ENCODE measurements at regions not wholly inside any gene's neighbourhood (a gene's known extent, or its start where the extent isn't known, plus 50 kb on each side); places are given as distances from the start of the nearest gene placed in this dataset.

DNA sequence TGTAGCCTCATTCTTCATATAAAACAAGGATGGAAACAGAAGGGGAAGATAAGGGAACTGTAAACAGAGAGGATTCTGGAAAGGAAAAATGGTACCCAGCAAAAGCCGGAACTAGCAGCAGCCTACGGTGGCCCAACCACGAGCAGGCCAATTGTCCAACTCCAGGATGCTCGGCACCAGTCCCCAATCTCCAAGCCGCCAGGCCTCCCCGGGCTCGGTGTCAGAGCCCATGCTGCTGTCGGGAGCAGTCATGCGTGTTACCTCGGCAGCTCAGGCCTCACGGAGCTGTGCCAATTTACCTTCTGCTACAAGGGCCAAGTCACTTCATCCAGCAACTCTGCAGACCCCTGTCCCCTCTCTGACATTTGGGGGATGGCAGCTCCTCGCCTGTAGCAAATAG, 130.8 kb downstream of the ZBTB18 start:
- intact Hi-C loops (cut with micrococcal nuclease), result no loop called here
- Histone ChIP-seq H4K20me1 (ENCODE audit: low read length) (no peaks in the 10 kb centered on the region), H3K9me2 (replicated peaks; ENCODE audit: low read length) (no peaks in the 10 kb centered on the region), H3K4me2 (ENCODE audit: low read length) (no peak overlapping the region), H3K9me3 (ENCODE audit: low read length) (no peaks in the 10 kb centered on the region), H2AFZ (ENCODE audit: low read length) (no peak overlapping the region), H3K36me3 (ENCODE audit: low read depth, low read length) (no peaks in the 10 kb centered on the region), H3K4me1 (ENCODE audit: insufficient read depth, low read length) (no peaks in the 10 kb centered on the region), H3K79me2 (ENCODE audit: low read length) (no peaks in the 10 kb centered on the region), H3F3A (ENCODE audit: low read length, unreplicated experiment) (no peaks in the 10 kb centered on the region), H3K4me3 (ENCODE audit: low read length) (no peak overlapping the region), H3K9ac (ENCODE audit: low read length) (no peak overlapping the region), H3K27ac (ENCODE audit: low read length) (no peak overlapping the region), H3K27me3 (ENCODE audit: low read length) (no peaks in the 10 kb centered on the region)
- ATAC-seq (no peak), DNase-seq (no peak)
- ChIA-PET POLR2A (ENCODE audit: unreplicated experiment) (no interaction called here), CTCF (no interaction called here)
- no TSS peak for BruUV-seq (replicated peaks)
- TF ChIP-seq, protein P1, sequence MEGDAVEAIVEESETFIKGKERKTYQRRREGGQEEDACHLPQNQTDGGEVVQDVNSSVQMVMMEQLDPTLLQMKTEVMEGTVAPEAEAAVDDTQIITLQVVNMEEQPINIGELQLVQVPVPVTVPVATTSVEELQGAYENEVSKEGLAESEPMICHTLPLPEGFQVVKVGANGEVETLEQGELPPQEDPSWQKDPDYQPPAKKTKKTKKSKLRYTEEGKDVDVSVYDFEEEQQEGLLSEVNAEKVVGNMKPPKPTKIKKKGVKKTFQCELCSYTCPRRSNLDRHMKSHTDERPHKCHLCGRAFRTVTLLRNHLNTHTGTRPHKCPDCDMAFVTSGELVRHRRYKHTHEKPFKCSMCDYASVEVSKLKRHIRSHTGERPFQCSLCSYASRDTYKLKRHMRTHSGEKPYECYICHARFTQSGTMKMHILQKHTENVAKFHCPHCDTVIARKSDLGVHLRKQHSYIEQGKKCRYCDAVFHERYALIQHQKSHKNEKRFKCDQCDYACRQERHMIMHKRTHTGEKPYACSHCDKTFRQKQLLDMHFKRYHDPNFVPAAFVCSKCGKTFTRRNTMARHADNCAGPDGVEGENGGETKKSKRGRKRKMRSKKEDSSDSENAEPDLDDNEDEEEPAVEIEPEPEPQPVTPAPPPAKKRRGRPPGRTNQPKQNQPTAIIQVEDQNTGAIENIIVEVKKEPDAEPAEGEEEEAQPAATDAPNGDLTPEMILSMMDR (conservative IDR thresholded peaks at IDR 0.05; ENCODE audit: low read depth, low read length), result no peak
- no peak for TF ChIP-seq EZH2phosphoT487 (IDR thresholded peaks at IDR 0.05; ENCODE audit: borderline replicate concordance, low read length)
- no peak for TF ChIP-seq EZH2 (IDR thresholded peaks at IDR 0.05; ENCODE audit: low read length, unreplicated experiment)

DNA sequence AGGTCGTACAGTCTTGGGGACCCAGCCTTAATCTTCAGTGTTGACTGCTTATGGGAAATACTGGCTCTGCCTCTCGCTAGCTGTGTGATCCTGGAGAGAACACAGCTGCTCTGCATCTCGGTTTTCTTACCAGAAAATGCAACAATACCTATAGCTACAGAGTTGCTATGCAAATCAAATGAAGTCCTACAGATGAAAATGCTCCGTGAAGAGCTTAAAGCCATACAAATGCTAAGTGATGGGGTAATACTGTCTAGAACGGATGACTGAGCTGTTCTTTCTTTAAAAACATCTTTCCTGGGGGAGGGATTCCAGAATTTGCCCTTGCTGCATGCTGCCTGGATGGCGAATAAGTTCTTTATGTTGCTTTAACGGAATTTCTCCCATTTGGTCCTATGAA, 132.0 kb downstream of the ZBTB18 start:
- H3K79me2 ChIP-seq (ENCODE audit: low read length), result no peaks in the 10 kb centered on the region
- DNase-seq (no peak), ATAC-seq (no peak)
- no TSS peak for BruUV-seq (replicated peaks)
- H3K9me2 ChIP-seq (replicated peaks; ENCODE audit: low read length), result no peaks in the 10 kb centered on the region
- TF ChIP-seq EZH2phosphoT487 (IDR thresholded peaks at IDR 0.05; ENCODE audit: borderline replicate concordance, low read length), result no peak
- no peak for TF ChIP-seq EZH2 (IDR thresholded peaks at IDR 0.05; ENCODE audit: low read length, unreplicated experiment)
- TF ChIP-seq, protein P1 (conservative IDR thresholded peaks at IDR 0.05; ENCODE audit: low read depth, low read length), result no peak
- no peaks in the 10 kb centered on the region for H3K9me3 ChIP-seq (ENCODE audit: low read length)
- no peaks in the 10 kb centered on the region for H3K27me3 ChIP-seq (ENCODE audit: low read length)
- POLR2A ChIA-PET (ENCODE audit: unreplicated experiment), result no interaction called here
- H3K27ac ChIP-seq (ENCODE audit: low read length), result no peak overlapping the region
- H4K20me1 ChIP-seq (ENCODE audit: low read length), result no peaks in the 10 kb centered on the region
- H3K4me3 ChIP-seq (ENCODE audit: low read length), result no peak overlapping the region
- no peaks in the 10 kb centered on the region for H3F3A ChIP-seq (ENCODE audit: low read length, unreplicated experiment)
- no peak overlapping the region for H3K9ac ChIP-seq (ENCODE audit: low read length)
- no peaks in the 10 kb centered on the region for H3K36me3 ChIP-seq (ENCODE audit: low read depth, low read length)
- no peak overlapping the region for H3K4me2 ChIP-seq (ENCODE audit: low read length)
- intact Hi-C loops (cut with micrococcal nuclease), result no loop called here
- H2AFZ ChIP-seq (ENCODE audit: low read length), result no peak overlapping the region
- H3K4me1 ChIP-seq (ENCODE audit: insufficient read depth, low read length), result no peaks in the 10 kb centered on the region
- CTCF ChIA-PET, result no interaction called here

DNA sequence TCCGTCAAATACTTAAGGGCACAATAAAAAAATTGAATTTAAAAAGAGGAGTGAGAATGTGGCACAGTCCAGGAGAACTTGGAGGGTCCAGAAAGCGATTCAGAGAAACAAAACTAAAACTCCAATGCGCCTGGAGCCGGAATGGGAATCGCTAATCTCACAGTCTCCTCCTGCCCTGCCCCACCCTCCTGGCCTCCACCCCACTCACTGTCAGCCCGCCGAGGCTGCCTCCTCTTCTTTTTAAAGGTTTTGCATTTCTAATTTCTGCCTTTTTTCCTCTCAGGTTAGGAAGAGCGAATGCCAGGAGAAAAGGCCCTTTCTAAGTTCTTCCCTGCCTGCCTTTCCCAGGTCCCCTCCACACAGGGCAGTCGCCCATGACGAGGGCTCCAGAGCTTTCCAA, 135.3 kb downstream of the ZBTB18 start:
- Histone ChIP-seq H3K27ac (ENCODE audit: low read length) (no peak overlapping the region), H3K9me3 (ENCODE audit: low read length) (no peaks in the 10 kb centered on the region), H3K4me2 (ENCODE audit: low read length) (no peak overlapping the region), H3K4me1 (ENCODE audit: insufficient read depth, low read length) (no peaks in the 10 kb centered on the region), H3K79me2 (ENCODE audit: low read length) (no peaks in the 10 kb centered on the region), H3F3A (ENCODE audit: low read length, unreplicated experiment) (no peaks in the 10 kb centered on the region), H3K9me2 (replicated peaks; ENCODE audit: low read length) (no peaks in the 10 kb centered on the region), H3K4me3 (ENCODE audit: low read length) (no peak overlapping the region), H3K9ac (ENCODE audit: low read length) (no peak overlapping the region), H4K20me1 (ENCODE audit: low read length) (no peaks in the 10 kb centered on the region), H3K27me3 (ENCODE audit: low read length) (no peaks in the 10 kb centered on the region), H3K36me3 (ENCODE audit: low read depth, low read length) (no peaks in the 10 kb centered on the region), H2AFZ (ENCODE audit: low read length) (0 out of 2 replicates have a peak overlapping the region, but pooled peaks have one; percentile 21)
- no TSS peak for BruUV-seq (replicated peaks)
- TF ChIP-seq, protein P1 (conservative IDR thresholded peaks at IDR 0.05; ENCODE audit: low read depth, low read length), result no peak
- TF ChIP-seq EZH2 (IDR thresholded peaks at IDR 0.05; ENCODE audit: low read length, unreplicated experiment) (no peak), EZH2phosphoT487 (IDR thresholded peaks at IDR 0.05; ENCODE audit: borderline replicate concordance, low read length) (no peak)
- ChIA-PET POLR2A (ENCODE audit: unreplicated experiment) (no interaction called here), CTCF (no interaction called here)
- intact Hi-C loops (cut with micrococcal nuclease), result no loop called here
- DNase-seq (no peak), ATAC-seq (no peak)

Measured in PC-3 (cell line).